ENCODE measurements at regions not wholly inside any gene's neighbourhood (a gene's known extent, or its start where the extent isn't known, plus 50 kb on each side); places are given as distances from the start of the nearest gene placed in this dataset.

DNA sequence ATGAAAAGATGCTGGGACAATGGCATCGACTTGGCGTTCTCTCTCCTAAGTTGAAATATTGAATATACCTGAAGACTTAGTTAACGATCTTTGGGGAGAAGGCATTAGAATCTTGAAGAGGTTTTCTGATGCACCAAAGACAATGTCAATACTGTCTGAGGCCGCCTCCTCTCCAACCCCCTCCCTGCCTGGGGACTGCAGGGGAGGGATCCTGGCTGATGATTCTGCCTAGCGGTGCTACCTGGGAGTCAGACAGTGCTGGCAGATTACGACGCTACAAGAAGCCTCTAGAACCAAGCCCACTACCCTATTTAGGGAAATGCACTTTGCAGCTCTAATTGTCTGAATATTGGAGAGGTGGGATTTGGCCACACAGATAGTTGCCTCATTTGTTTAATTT, 145.6 kb upstream of the HABP2 start:
- no peaks in the 10 kb centered on the region for H3K36me3 ChIP-seq
- H3K9me3 ChIP-seq: no peaks in the 10 kb centered on the region
- no peak for DNase-seq (ENCODE audit: low spot score in 2 of 2)
- TF ChIP-seq CTCF (IDR thresholded peaks at IDR 0.05) (no peak), EP300 (IDR thresholded peaks at IDR 0.05) (no peak), POLR2A (IDR thresholded peaks at IDR 0.05) (no peak)
- no peaks in the 10 kb centered on the region for H3K4me1 ChIP-seq
- 58 to 63% methylated on average over 7 of the region's 7 CpGs for WGBS, 2 donors
- H3K4me3 ChIP-seq: no peak overlapping the region
- H3K27me3 ChIP-seq: no peaks in the 10 kb centered on the region
- no peak overlapping the region for H3K27ac ChIP-seq

- no peak for DNase-seq (ENCODE audit: low spot score in 2 of 2)
- Histone ChIP-seq H3K4me1 (no peaks in the 10 kb centered on the region), H3K27ac (no peak overlapping the region), H3K36me3 (no peaks in the 10 kb centered on the region), H3K27me3 (no peaks in the 10 kb centered on the region), H3K4me3 (no peak overlapping the region), H3K9me3 (peaks cover 0 to 4% (median 0%) of the 10 kb centered on the region in 4 donors)
- no peak for TF ChIP-seq POLR2A (IDR thresholded peaks at IDR 0.05)
- no peak for TF ChIP-seq EP300 (IDR thresholded peaks at IDR 0.05)
- no peak for TF ChIP-seq CTCF (IDR thresholded peaks at IDR 0.05)
- 87% methylated on average over 10 of the region's 10 CpGs for WGBS, 2 donors
These were observed 143.7 kb upstream of the HABP2 start for GRCh38 chr10:113409175-113409574.

DNA sequence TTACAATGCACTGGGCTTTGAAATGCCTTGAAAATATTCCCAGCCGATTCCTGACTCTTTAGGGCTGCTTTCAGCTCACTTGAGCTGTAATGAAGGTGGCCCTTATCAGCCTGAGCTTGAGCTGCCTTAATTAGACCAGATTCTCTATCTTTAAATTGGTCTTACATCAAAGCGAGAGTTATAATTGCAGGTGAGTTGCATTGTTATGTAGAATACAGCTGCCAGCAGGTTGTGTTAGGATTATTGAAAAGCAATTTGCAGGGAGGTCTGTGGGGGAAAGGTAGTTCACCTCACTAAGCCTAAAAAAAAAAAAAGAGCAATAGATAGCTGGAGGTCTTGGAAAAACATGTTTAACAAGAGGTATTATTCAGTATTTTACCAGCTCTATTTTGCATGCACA, 142.2 kb upstream of the HABP2 start:
- H3K27me3 ChIP-seq: no peaks in the 10 kb centered on the region
- H3K4me1 ChIP-seq: peaks cover 0 to 4% (median 0%) of the 10 kb centered on the region in 4 donors
- H3K9me3 ChIP-seq: peaks cover 0 to 4% (median 0%) of the 10 kb centered on the region in 4 donors
- no peak overlapping the region for H3K27ac ChIP-seq
- TF ChIP-seq EP300 (IDR thresholded peaks at IDR 0.05) (no peak), POLR2A (IDR thresholded peaks at IDR 0.05) (no peak), CTCF (IDR thresholded peaks at IDR 0.05) (no peak)
- no peaks in the 10 kb centered on the region for H3K36me3 ChIP-seq
- 67 to 77% methylated on average over 2 of the region's 2 CpGs for WGBS, 2 donors
- H3K4me3 ChIP-seq: no peak overlapping the region
- no peak for DNase-seq (ENCODE audit: low spot score in 2 of 2)

DNA sequence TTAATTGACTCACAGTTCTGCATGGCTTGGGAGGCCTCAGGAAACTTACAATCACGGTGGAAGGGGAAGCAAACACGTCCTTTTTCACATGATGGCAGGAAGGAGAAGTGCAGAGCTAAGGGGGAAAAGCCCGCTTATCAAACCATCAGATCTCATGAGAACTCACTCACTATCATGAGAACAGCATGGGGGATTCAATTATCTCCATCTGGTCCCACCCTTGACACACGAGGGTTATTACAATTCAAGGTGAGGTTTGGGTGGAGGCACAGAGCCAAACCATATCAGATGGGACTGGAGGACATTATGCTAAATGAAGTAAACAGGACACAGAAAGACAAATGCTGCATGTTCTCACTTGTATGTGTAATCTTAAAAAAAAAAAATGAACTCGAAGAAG, 141.4 kb upstream of the HABP2 start:
- Histone ChIP-seq H3K9me3 (peaks cover 0 to 4% (median 0%) of the 10 kb centered on the region in 4 donors), H3K27me3 (no peaks in the 10 kb centered on the region), H3K36me3 (no peaks in the 10 kb centered on the region), H3K4me3 (no peak overlapping the region), H3K4me1 (peaks cover 0 to 4% (median 0%) of the 10 kb centered on the region in 4 donors), H3K27ac (no peak overlapping the region)
- TF ChIP-seq EP300 (IDR thresholded peaks at IDR 0.05) (no peak), CTCF (IDR thresholded peaks at IDR 0.05) (no peak), POLR2A (IDR thresholded peaks at IDR 0.05) (no peak)
- WGBS, 2 donors: 61 to 64% methylated on average over 5 of the region's 5 CpGs
- no peak for DNase-seq (ENCODE audit: low spot score in 2 of 2)

GRCh38 chr10:113412161-113412560, 140.7 kb upstream of the HABP2 start:
- WGBS, 2 donors: 77 to 90% methylated on average over 3 of the region's 3 CpGs
- Histone ChIP-seq H3K27ac (no peak overlapping the region), H3K36me3 (no peaks in the 10 kb centered on the region), H3K9me3 (peaks cover 0 to 4% (median 0%) of the 10 kb centered on the region in 4 donors), H3K27me3 (no peaks in the 10 kb centered on the region), H3K4me3 (no peak overlapping the region), H3K4me1 (peaks cover 0 to 4% (median 0%) of the 10 kb centered on the region in 4 donors)
- no peak for DNase-seq (ENCODE audit: low spot score in 2 of 2)
- TF ChIP-seq CTCF (IDR thresholded peaks at IDR 0.05): no peak
- no peak for TF ChIP-seq POLR2A (IDR thresholded peaks at IDR 0.05)
- TF ChIP-seq EP300 (IDR thresholded peaks at IDR 0.05): no peak

All from tibial nerve (tissue), 4 donors.